Activated T-helper 1 cell treated with anti-CD3 and anti-CD28 coated beads, Interleukin-2, amount 50 U/mL, for 16 hours (primary cell): ENCODE measurements at regions not wholly inside any gene's neighbourhood (a gene's known extent, or its start where the extent isn't known, plus 50 kb on each side); places are given as distances from the start of the nearest gene placed in this dataset.

ENCODE experiments used
- DNase-seq, 2 donors: peaks; one replicate each; pipeline ENCODE4 v3.0.0-alpha.2; 2020; ENCODE audit warnings: low read depth in 1 of 2, low spot score in 1 of 2

DNA sequence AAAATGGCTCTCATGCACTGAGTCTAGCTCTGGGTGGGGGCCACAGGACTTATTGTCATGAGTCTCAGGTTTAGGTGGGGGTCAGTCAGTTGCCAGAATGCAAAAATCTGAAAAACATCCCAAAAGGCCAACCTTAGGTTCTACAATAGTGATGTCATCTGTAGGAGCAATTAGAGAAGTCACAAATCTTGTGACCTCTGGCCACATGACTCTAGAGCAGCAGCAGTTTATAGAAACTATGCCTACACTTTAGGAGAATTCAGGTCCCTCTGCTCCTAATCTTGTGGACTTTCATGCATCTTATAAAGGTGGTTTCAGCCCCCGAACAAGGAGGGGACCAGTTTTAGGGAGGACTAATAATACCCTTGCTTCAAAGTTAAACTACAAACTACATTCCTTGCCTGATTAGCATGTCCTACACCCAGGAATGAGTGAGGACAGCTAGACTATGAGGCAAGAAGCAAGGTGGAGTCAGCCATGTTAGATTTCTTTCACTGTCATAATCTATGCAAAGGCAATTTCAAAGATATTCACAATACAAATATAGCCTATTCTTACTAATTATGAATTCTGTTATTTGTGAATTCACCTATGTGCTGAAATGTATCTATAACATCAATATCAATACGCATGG is 123.5 kb upstream of the ADCY1 start:
- DNase-seq: no peak

DNA sequence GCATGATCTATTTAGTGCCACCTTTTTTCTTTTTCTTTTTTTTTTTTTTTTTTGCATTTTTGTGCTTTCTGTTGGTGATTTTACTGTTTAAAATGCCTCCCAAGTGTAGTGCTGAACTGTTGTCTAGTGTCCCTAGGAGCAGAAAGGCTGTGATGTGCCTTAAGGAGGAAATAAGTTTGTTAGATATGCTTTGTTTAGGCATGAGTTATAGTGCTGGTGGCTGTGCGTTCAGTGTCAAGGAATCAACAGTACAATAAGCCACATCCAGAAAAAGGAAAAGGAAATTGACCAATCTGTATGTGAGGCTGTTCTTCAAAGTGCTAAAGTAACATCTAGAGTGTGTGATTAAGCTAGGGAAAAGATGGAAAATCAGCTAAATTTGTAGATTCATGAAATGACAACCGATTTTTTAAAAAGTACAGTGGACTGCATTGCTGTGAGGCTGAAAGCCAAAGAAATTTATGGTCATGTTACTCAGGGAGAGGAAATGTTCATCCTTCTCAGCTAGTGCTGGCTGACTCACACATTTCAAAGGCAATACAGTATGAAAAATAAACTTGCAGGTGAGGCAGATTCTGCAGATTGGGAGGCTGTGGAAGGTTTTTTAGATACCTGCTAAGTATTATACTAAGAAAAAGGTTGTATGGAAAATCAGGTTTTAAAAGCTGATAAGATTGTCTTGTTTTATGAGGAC is 122.7 kb upstream of the ADCY1 start:
- DNase-seq: no peak

DNA sequence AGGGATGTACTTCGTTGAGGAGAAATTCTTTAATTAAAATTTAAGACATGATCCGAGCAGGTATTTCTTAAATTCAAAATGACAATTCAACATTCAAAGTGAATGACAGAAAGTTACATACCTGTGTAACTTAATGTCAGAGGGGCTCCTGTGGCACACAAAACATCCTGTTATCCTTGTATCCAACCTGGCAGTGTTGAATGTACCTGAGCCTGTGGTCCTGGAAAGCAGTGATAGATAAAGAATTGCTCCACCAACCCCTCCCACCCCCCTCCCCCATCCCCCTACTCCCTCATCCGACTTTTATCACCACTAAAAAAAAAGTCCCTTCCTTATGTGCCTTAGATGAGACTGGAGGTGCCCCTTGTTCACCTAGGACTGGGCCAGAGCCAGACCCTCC is 119.4 kb upstream of the ADCY1 start:
- DNase-seq: no peak

DNA sequence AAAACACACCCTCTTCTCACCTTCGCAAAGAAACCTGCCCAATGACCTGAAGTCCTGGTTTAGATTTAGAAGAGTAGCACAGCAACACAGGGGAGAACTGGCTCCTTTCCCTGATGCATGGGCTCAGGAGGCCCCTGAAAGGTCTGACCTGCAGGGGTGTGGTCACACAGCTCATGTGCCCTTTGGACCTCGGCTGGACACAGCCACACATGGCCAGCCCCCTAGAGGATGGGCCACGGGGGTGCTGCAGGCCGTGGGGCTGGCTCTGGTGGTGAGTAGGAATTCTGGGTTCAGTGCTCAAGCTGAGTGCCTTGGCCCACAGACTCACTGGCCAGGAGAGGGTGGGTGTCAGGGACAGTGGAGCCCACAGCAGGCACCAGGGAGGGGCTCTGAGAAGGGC is 118.5 kb upstream of the ADCY1 start:
- DNase-seq: no peak

DNA sequence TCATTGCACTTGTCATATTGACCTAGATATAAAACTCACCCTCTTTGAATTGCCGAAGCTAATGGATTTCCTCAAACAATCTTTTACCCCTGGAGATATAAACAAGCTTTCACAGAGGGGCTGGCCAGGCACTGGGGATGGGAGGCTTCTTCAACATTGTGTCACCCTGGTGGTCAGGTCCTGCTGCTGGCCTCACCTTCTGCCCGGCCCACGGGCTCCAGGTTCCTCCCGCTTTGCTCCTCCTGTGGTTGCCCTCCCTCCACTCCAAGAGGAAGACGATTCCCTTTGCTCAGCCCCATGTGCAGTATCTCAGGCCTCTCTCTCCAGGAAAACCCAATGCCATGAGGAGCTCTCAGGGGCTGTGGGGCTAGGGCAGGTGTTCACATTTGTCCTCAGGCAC is 118.1 kb upstream of the ADCY1 start:
- DNase-seq: no peak

DNA sequence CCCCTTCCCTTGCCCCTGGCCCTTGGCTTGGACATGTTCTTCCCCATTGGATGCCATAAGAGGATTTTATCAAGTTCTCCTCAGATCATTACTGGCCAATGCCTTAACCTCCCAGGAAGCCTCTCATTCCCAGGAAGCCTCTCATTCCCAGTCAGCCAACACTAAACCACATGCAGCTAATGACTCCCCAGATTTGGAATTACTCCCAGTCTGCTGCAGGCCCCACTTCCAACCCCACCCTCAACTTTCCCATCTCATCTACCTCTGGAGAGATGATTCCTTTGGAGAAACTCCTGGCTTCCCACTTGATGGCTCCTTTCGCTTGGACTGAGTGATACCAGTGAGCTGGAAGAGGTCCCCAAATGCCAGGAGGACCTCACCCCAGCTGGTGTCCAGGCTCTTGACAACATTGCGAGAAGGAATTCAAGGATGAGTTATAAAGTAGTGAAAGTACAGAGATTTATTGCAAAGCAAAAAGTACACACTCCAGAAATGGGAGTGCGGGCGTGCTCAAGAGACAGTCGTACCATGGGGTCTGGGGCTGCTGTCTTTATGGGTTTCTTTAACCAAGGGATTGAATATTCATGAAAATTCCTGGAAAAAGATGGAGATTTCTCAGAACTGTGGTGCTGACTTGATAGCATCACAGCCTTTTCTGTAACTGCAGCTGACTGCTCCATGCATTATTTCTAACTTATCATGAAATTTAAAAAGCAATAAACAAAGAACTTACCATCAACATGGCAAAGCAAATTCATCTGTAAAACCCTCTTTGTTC is 117.2 kb upstream of the ADCY1 start:
- no peak for DNase-seq

DNA sequence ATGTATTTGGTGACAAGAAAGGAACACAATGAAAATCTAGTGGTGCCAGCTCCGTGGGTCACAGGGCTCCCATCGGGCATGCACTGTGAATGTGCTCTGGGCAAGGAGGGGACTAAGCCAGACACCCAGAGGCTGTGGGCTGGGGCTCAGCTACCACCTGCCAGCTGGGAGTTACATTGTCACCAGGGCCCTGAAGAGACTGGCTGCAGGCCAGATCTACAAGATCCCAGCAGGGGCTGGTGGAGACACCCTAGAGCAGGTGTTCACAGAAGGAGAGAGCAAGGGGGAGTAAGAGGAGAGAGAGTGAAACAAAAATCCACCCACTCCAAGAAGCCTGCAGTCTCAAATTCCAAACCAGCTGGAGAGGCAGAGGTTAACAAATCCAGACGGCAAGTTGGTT is 116.6 kb upstream of the ADCY1 start:
- no peak for DNase-seq

DNA sequence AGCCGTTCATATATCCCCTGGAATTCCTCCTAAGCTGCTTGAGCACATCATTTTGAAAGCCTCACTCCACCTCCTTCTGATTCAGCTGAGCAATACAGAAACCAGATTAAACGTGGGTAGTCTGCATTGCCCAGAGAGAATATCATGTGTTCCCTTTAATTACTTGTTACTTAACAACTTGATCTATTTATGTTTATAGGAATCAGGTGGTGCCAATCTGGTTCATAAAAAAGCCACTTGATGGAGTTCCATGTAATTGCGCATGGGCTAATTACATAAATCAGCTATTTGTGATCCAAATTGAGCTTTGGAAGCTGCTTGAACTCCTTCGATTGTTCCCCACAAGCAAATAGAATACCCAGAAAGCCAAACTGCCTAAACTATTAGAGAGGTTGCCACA is 114.7 kb upstream of the ADCY1 start:
- DNase-seq: no peak

DNA sequence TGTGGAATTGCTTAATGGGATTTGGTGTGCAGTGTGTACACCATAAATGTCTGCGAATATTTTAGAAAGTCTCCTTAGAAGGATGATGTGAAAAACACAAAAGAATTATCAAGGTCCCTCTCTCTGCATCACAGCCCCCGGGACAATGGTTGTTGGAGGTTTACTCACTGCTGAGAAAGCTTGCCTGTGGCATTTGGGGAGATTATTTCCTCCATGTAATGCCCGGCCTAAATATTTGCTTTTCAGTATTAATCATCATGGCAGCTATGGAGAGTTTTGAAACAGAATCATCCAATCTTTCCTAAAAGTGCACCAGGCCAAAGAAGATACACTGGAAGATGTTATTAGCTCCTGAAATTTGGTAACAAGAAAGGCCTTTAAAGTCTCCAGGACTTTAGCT is 113.8 kb upstream of the ADCY1 start:
- no peak for DNase-seq

DNA sequence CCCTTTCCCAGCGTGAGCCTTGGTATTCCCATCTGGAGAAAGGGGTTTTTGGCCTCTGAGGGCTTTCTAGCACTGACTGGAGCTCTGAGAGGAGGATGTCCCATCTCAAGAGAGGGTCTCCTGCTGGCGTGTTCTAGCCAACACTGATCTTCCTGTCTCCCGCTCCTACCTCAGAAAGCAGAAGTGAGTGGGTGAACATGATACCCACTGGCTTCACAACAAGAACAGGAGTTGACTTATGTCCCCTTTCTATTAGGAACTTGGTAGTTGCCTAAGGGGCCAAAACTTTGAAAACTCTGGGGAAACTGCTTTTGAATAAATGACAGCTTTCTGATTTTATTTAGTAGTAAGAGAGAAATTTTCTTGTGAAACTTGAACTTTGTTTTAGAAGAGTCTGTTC is 113.1 kb upstream of the ADCY1 start:
- DNase-seq: no peak

DNA sequence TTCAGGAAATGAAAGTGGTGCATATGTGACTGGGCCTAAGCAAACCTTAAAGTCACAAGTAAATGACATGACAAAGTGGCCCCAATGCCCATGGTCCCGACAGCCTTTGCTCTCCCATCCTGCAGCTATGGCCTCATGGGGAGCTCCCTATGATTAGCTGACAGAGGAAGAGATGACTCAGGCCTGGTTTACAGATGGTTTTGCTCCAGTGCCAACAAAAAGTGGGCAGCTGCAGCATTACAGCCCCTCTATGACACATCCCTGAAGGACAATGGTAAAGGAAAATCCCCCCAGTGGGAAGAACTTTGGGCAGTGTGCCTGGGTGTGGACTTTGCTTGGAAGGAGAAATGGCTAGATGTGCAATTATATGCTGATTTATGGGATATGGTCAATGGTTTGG is 105.1 kb upstream of the ADCY1 start:
- DNase-seq: no peak

DNA sequence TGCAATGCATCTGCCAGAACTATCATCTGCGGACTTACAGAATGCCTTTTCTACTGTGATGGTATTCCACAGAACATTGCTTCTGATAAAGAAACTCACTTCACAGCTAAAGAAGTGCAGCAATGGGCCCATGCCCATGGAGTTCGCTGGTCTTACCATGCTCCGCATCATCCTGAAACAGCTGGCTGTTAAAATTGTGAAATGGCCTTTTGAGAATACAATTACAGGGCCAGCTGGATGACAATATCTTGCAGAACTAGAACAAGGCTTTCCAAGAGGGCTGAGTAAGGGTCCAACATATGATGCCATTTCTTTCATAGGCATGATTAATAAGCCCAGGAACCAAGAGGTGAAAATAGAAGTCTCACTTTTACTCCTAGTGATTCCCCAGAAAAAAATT is 104.1 kb upstream of the ADCY1 start:
- DNase-seq: no peak

DNA sequence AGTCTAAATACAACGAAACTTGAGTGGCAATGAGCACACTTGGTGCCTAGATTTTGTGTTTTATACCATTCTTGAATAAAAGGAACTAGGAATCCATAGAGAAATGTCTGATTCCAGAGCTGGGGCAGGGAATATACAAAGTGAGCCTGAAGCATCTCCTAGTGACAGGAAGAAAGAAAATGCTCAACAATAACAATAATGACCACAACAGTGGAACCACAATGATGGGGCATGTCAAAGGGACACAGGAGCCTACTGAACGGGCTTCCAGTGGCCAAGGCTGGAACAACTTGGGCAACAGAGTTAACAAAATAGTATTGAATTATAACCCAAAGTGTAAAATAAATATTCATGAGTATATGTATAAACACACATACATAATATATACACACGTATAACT is 94.4 kb upstream of the ADCY1 start:
- no peak for DNase-seq

DNA sequence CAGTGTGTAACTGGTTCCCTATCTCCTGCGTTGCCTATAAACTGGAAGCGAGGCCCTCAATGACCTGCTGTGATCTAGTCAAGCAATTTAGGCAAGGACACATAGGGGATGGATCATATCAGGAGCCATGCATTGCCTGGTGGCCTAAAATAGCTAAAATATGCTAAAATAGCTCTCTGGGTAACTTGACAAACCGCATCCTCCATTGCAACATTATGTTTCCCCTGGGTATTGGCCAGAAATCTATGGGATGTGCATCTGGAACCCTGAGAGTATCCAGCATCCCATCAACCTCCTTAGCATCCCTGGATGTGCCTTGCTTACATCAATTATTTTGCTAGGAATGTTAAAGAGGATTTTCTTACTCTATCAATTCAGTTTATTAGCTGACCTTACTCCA is 91.7 kb upstream of the ADCY1 start:
- DNase-seq: no peak

DNA sequence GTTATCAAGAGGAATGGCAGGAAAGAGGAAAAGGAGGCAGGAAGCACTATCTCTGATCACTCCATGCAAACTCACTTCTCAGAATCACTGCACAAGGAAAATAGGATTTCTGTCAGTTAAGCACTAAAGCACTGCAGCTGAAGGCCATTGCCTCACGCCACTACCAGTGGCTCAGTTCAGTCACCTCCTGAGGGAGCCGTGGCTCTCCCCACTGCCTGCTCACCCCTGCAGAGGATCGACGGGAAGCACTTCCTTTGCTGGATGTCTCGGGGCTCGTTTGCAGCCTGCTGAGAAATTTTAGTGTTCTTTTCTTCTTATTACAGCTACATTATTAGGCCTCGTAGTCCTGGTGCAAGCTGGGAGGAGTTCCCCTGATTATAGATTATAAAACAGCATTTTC is 90.1 kb upstream of the ADCY1 start:
- DNase-seq: no peak

DNA sequence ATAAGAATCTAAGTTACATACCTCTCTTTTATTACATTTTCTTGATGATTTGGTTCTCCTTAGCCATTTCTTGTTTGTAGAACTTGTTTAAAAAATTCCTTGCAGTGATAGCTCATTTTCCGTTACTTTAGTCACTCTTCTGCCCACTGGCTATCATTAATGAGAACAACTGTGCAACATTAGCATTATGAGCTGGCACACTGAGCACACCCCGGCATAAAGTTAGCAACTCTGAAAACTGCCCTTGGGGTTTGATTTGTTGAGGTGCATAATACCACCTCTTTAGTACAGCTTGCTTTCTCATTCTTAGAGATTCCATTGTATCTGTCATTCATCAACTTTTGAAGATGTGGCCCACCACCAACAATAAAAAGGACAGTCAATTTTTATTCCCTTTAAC is 87.6 kb upstream of the ADCY1 start:
- DNase-seq: no peak

DNA sequence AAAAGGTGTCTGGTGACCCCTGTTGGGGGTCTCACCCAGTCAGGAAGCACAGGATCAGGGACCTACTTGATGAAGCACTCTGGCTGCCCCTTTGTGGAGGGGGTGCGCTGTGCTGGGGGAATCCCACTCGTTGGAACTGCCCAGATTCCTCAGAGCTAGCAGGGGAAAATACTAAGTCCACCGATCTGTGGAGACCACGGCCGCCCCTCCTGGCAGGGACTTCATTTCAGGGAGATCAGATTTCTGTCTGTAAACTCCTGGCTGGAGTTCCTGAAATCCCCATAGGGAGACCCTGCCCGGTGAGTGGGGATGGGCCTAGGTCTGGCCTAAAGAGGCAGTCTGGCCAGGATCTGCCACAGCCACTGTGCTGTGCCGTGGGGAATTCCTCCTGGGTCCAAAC is 79.3 kb upstream of the ADCY1 start:
- DNase-seq: no peak

DNA sequence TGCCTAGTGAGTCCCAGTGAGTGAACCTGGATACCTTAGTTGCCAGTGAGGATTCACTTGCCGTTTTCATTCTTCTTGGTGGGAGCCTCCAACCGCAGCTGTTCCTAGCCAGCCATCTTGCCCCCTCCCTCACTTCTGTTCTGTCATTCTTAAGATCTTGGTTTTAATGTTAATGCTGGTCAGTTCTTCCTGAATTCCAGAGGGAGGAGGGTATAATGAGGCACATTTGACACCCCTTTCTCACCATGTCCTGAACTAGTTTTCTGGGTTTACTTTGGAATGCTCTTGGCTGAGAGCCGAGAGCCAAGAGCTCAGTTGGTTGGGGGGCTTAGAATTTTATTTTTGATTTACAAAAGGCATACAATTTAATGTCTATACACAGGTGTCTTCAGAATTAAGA is 78.5 kb upstream of the ADCY1 start:
- DNase-seq: no peak

DNA sequence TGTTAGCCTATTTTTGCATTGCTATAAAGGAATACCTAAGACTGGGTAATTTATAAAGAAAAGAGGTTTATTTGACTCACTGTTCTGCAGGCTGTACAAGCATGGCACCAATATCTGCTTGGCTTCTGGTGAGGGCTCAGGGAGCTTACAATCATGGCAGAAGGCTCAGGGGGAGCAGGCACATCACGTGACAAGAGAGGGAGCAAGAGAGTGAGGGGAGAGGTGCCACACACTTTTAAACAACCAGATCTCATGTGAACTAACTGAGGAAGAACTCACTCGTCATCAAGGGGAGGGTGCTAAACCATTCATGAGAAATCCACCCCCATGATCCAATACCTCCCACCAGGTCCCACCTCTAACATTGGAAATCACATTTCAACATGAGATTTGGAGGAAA is 73.9 kb upstream of the ADCY1 start:
- DNase-seq: no peak

DNA sequence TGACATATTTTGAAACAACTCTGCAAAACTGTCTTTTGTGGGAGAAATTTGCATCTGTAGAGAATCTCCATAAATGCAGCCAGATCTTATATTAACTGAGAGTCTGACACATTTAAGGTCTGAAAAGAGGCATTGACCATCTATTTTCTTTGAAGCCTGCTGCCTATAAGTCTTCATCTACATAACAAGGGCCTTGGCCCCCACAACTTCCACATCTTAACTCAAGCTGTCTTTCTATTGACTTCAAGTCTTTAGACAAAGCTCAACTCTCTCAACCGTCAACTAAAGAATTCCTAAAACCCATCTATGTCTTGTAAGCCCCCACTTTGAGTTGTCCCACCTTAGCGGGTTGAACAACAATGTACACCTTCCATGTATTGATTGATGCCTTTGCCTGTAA is 72.4 kb upstream of the ADCY1 start:
- DNase-seq: no peak

DNA sequence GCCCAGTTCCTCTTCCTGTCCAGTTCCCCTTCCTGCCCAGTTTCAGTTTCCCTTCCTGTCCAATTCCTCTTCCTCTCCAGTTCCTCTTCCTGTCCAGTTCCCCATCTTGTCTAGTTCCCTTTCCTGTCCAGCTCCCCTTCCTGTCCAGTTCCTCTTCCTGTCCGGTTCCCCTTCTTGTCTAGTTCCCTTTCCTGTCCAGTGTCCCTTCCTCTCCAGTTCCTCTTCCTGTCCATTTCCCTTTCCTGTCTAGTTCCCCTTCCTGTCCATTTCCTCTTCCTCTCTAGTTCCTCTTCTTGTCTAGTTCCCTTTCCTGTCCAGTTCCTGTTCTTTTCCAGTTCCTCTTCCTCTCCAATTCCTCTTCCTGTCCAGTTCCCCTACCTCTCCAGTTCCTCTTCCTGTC is 68.1 kb upstream of the ADCY1 start:
- DNase-seq: no peak

DNA sequence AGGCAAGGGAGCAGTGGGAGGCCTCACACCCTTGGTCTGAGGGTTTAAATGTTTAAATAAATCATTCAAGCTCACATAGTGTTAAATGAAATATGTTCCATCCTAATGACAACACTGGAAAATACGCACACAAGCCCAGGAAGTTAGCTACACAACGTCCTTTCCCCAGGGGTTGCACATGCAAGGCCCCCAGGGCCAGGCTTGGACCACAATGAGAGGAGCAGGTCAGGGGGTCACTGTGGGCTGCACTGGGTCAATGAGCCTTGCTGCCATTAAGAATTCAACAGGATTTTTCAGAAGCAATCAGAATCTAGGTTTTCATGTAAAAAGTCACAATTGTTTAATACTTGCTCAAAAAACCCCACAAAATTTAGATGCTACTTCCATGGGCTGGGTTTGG is 64.9 kb upstream of the ADCY1 start:
- no peak for DNase-seq
